Thymus (tissue), 11 donors: ENCODE measurements at regions not wholly inside any gene's neighbourhood (a gene's known extent, or its start where the extent isn't known, plus 50 kb on each side); places are given as distances from the start of the nearest gene placed in this dataset.

Experiments
- DNase-seq, 9 donors: peaks; one replicate each; pipeline ENCODE4 v3.0.0-alpha.2; 2013; ENCODE audit warnings: low spot score in 9 of 9, low read depth in 6 of 9, missing footprints in 1 of 9
- H3K27ac ChIP-seq, 2 donors: one replicate each; pipeline ENCODE4 v1.5.1; 2013; ENCODE audit warnings: control low read depth in 1 of 2, low read depth in 1 of 2, low read length in 1 of 2, mild to moderate bottlenecking in 1 of 2, moderate library complexity in 1 of 2
- H3K27me3 ChIP-seq, 2 donors: one replicate each; pipeline ENCODE4 v1.5.1; 2013; ENCODE audit warnings: low read length in 1 of 2; ENCODE audit not compliant: control insufficient read depth in 2 of 2, insufficient read depth in 1 of 2
- H3K36me3 ChIP-seq, 2 donors: one replicate each; pipeline ENCODE4 v1.5.1; 2013; ENCODE audit warnings: low read length in 1 of 2, mild to moderate bottlenecking in 1 of 2, moderate library complexity in 1 of 2; ENCODE audit not compliant: control insufficient read depth in 2 of 2, insufficient read depth in 2 of 2
- H3K4me1 ChIP-seq, 2 donors: one replicate each; pipeline ENCODE4 v1.5.1; 2013; ENCODE audit warnings: low read length in 2 of 2; ENCODE audit not compliant: control insufficient read depth in 2 of 2, insufficient read depth in 2 of 2
- H3K4me3 ChIP-seq, 2 donors: one replicate each; pipeline ENCODE4 v1.5.1; 2013; ENCODE audit warnings: low read length in 2 of 2, control low read depth in 1 of 2, mild to moderate bottlenecking in 1 of 2
- H3K9me3 ChIP-seq, 2 donors: one replicate each; pipeline ENCODE4 v1.5.1; 2013; ENCODE audit warnings: low read length in 1 of 2, mild to moderate bottlenecking in 1 of 2; ENCODE audit not compliant: control insufficient read depth in 2 of 2, insufficient read depth in 1 of 2
- WGBS: extraction: QIAGEN DNeasy Blood & Tissue Kit; methylation state at CpG from one replicate; pipeline ENCODE4 v1.1.7; 2013; 5-methylcytosine and 5-hydroxymethylcytosine counted together
- donor health status: healthy.

- H3K4me3 ChIP-seq, result no peak overlapping the region
- H3K4me1 ChIP-seq, result no peaks in the 10 kb centered on the region
- H3K27ac ChIP-seq, result no peak overlapping the region
- 93% methylated on average over 7 of the region's 7 CpGs for WGBS
- no peaks in the 10 kb centered on the region for H3K9me3 ChIP-seq
- peaks cover 7 to 16% of the 10 kb centered on the region in 2 donors for H3K27me3 ChIP-seq
- no peaks in the 10 kb centered on the region for H3K36me3 ChIP-seq
- no peak for DNase-seq
Observed at GRCh38 chr9:88805217-88805943, 185.9 kb upstream of the S1PR3 start.

GRCh38 chr9:88807426-88807825, 183.8 kb upstream of the S1PR3 start:
- peaks cover 7 to 12% of the 10 kb centered on the region in 2 donors for H3K27me3 ChIP-seq
- H3K36me3 ChIP-seq, result no peaks in the 10 kb centered on the region
- no peaks in the 10 kb centered on the region for H3K9me3 ChIP-seq
- WGBS, result 99% methylated on average over 5 of the region's 5 CpGs
- H3K4me1 ChIP-seq, result no peaks in the 10 kb centered on the region
- DNase-seq, result no peak
- no peak overlapping the region for H3K4me3 ChIP-seq
- H3K27ac ChIP-seq, result no peak overlapping the region

- H3K9me3 ChIP-seq, result no peaks in the 10 kb centered on the region
- H3K4me3 ChIP-seq, result no peak overlapping the region
- no peak overlapping the region for H3K27ac ChIP-seq
- H3K36me3 ChIP-seq, result no peaks in the 10 kb centered on the region
- no peaks in the 10 kb centered on the region for H3K4me1 ChIP-seq
- no peak for DNase-seq
- WGBS, result over 99% methylated on average over 4 of the region's 4 CpGs
- H3K27me3 ChIP-seq, result peaks cover 3 to 10% of the 10 kb centered on the region in 2 donors
Observed at GRCh38 chr9:88808019-88808656, 183.1 kb upstream of the S1PR3 start.

- no peak for DNase-seq
- H3K27ac ChIP-seq, result no peak overlapping the region
- no peak overlapping the region for H3K4me3 ChIP-seq
- no peaks in the 10 kb centered on the region for H3K36me3 ChIP-seq
- H3K9me3 ChIP-seq, result no peaks in the 10 kb centered on the region
- H3K4me1 ChIP-seq, result no peaks in the 10 kb centered on the region
- peaks cover 5 to 12% of the 10 kb centered on the region in 2 donors for H3K27me3 ChIP-seq
- WGBS, result 70% methylated on average over 4 of the region's 5 CpGs
Observed at GRCh38 chr9:88808761-88809354, 182.4 kb upstream of the S1PR3 start.

- 58% methylated on average over 9 of the region's 9 CpGs for WGBS
- DNase-seq, result no peak
- H3K27ac ChIP-seq, result no peak overlapping the region
Observed at GRCh38 chr9:88809355-88810161, 181.7 kb upstream of the S1PR3 start.

GRCh38 chr9:88810826-88811225, 180.4 kb upstream of the S1PR3 start:
- no peak overlapping the region for H3K27ac ChIP-seq
- no peak overlapping the region for H3K4me3 ChIP-seq
- 39% methylated on average over 2 of the region's 2 CpGs for WGBS
- H3K27me3 ChIP-seq, result peaks cover 7 to 20% of the 10 kb centered on the region in 2 donors
- no peaks in the 10 kb centered on the region for H3K36me3 ChIP-seq
- no peak for DNase-seq
- no peaks in the 10 kb centered on the region for H3K4me1 ChIP-seq
- H3K9me3 ChIP-seq, result no peaks in the 10 kb centered on the region

More at GRCh38 chr9:88809355-88810161, 181.7 kb upstream of the S1PR3 start:
- Histone ChIP-seq H3K36me3 (no peaks in the 10 kb centered on the region), H3K4me1 (no peaks in the 10 kb centered on the region), H3K9me3 (no peaks in the 10 kb centered on the region), H3K27me3 (peaks cover 5 to 14% of the 10 kb centered on the region in 2 donors), H3K4me3 (no peak overlapping the region)

- WGBS, result 97% methylated on average over 7 of the region's 7 CpGs
- no peaks in the 10 kb centered on the region for H3K4me1 ChIP-seq
- no peak overlapping the region for H3K27ac ChIP-seq
- H3K36me3 ChIP-seq, result no peaks in the 10 kb centered on the region
- no peak for DNase-seq
- peaks cover under 1% of the 10 kb centered on the region in 2 donors for H3K9me3 ChIP-seq
- H3K27me3 ChIP-seq, result peaks cover 4 to 23% of the 10 kb centered on the region in 2 donors
- no peak overlapping the region for H3K4me3 ChIP-seq
Observed at GRCh38 chr9:88811511-88811910, 179.8 kb upstream of the S1PR3 start.

- no peak for DNase-seq
- H3K36me3 ChIP-seq, result no peaks in the 10 kb centered on the region
- 91% methylated on average over 10 of the region's 10 CpGs for WGBS
Observed at GRCh38 chr9:88812938-88813637, 178.2 kb upstream of the S1PR3 start.

More at GRCh38 chr9:88812938-88813637, 178.2 kb upstream of the S1PR3 start:
- no peak overlapping the region for H3K27ac ChIP-seq
- peaks cover 1 to 4% of the 10 kb centered on the region in 2 donors for H3K9me3 ChIP-seq
- H3K4me3 ChIP-seq, result no peak overlapping the region
- no peaks in the 10 kb centered on the region for H3K4me1 ChIP-seq
- peaks cover 4 to 27% of the 10 kb centered on the region in 2 donors for H3K27me3 ChIP-seq
